Fibroblast of upper back skin (primary cell): ENCODE measurements at regions not wholly inside any gene's neighbourhood (a gene's known extent, or its start where the extent isn't known, plus 50 kb on each side); places are given as distances from the start of the nearest gene placed in this dataset.
"Not testable (repeated sequence)": the region's sequence is repeated elsewhere in the genome, so short reads cannot be mapped to it uniquely, and the experiment has no call there.

Experiments
- DNase-seq: peaks from one replicate; pipeline ENCODE4 v3.0.0-alpha.2; 2013

GRCh38 chr9:81320909-81321482 lies 368.4 kb downstream of the TLE1 start:
- DNase-seq: no peak

DNA sequence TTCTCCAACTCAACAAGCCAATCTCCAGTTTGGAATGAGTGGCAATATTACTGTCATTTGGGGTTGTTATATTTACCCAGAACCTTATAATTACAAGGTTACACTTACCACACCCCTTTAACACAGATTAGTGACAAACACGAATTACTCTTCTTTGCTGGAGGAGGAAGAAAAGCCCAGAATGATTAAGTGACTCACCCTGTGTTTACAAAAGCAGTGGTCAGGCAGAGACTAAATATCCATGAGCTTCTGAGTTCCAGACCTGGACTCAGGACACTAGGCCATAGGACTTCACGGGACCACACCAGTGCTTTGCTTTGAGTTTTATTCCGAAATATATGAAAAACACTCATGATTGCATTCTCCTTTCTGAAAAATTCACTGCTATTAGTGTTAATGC lies 370.8 kb downstream of the TLE1 start:
- DNase-seq: peak; percentile 22

- peak; percentile 55 for DNase-seq
Measured at GRCh38 chr9:81317939-81318338, 371.4 kb downstream of the TLE1 start.

DNA sequence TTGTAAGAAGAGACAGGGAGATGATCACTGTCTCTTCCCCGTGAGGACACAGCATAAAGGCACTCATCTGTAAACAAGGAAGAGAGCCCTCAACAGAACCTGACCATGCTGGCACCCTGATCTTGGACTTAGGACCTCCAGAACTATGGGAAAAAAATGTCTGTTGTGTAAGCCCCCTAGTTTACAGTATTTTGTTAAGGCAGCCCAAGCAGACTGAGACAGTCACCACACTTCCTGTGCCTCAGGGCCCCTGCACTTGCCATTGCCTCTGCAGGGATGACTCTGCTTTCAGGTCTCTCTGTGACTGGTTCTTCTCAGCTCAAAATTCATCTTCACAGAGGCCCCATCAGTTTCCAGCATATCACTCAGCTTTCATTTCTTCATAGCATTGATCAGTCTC lies 372.1 kb downstream of the TLE1 start:
- no peak for DNase-seq

DNA sequence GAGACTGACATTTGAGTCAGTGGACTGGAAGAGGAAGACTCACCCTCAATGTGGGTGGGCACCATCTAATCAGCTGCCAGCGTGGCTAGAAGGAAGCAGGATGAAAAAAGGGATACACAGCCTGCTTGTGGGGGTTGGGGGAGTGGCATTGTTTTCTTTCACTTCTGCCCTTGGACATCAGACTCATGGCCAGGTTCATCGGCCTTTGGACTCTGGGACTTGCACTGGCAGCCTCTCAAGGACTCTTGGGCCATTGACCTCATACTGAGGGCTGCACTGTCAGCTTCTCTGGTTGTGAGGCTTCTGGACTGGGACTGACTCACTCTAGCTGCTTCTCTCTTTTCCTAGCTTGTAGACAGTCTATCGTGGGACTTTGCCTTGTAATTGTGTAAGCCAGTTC lies 374.9 kb downstream of the TLE1 start:
- no peak for DNase-seq

DNA sequence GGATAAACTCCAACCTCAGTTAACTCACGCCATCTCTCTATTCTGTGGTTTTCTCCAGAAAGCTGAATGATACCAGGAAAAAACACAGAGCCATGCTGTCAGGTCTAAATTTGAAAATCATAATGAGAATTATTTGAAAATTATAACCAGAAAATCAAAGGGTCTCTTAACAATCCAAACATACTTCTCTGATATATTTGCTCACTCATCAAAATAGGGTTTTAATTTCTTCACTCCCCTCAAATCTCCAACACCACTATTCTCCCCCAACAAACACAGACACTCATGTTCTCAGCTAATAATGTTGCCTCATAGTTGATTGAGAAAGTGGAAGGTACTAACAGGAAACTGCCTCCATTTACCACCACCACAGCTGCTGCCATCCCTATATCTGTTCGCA lies 375.5 kb downstream of the TLE1 start:
- DNase-seq: no peak

- DNase-seq: no peak
Measured at GRCh38 chr9:81312346-81312745, 377.0 kb downstream of the TLE1 start.

DNA sequence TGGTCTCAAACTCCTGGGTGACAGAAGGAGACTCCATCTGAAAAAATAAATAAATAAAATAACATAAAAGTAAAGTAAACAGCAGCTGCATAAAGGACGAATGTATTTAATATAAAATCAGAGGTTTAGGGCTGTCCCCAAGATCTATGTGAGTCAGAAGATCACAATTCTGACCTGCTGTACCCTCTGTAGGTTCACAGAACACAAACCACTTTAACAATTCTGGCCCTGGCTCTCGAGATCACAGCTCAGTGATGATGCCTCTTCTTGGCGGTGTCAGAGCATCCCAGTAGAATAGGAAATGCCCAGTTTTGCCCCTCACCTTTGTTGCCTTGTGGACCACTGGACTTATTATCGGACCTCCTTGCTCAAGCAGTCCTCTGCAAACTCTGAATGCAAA lies 380.9 kb downstream of the TLE1 start:
- no peak for DNase-seq

DNA sequence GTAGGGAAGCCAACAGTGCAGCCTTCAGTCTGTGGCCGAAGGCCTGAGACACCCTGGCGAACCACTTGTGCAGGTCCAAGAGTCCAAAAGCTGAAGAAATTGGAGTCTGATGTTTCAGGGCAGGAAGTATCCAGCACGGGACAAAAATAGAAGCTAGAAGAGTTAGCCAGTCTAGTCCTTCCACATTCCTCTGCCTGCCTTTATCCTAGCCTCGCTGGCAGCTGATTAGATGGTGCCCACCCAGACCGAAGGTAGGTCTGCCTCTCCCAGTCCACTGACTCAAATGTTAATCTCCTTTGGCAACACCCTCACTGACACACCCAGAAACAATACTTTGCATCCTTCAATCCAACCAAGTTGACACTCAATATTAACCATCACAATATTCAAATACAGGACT lies 381.6 kb downstream of the TLE1 start:
- not testable (repeated sequence) for DNase-seq

DNA sequence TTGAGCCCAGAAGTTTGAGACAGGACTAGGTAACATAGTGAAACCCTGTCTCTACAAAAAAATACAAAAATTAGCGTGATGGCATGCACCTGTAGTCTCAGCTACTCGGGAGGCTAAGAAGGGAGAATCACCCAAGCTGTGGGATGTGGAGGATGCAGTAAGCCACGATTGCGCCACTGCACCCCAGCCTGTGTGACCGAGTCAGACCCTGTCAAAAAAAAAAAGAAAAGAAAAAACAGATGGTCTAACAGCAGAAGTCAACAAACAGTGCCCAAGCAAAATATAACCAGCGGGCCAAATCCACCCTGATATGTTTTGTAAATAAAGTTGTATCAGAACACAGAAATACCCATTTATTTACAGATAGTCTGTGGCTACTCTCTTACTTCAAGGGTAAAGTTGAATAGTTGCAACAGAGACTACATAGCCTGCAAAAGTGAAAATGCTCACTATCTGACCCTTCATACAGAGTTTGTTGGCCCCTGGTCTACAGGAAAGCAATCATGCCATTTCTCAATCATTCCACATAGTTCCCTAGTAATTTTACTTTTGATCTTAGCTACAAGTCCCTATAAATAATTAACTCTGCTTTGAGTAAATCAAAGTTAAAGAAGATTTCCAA lies 383.7 kb downstream of the TLE1 start:
- no peak for DNase-seq

GRCh38 chr9:81303658-81304057 lies 385.7 kb downstream of the TLE1 start:
- no peak for DNase-seq

DNA sequence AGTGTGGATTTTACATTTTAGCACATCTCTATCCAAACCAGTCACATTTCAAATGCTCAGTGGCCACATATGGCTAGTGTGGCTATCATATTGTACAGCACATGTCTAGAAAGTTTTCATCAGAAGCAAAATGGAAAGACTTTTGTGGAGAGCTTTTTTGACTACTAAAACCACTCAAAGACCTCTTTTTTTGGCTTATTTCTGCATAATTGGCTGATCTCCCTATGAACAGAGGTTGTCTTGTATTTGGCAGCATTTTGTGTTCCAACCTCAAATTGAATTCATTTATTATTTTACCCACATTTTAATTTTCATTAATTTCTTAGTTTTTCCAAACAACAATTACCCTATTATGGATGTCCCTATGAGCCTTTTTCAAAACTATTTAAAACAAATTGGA lies 395.7 kb downstream of the TLE1 start:
- DNase-seq: no peak

- no peak for DNase-seq
Measured at GRCh38 chr9:81292056-81292805, 397.1 kb downstream of the TLE1 start.

GRCh38 chr9:81289622-81290021 lies 399.7 kb downstream of the TLE1 start:
- no peak for DNase-seq

DNA sequence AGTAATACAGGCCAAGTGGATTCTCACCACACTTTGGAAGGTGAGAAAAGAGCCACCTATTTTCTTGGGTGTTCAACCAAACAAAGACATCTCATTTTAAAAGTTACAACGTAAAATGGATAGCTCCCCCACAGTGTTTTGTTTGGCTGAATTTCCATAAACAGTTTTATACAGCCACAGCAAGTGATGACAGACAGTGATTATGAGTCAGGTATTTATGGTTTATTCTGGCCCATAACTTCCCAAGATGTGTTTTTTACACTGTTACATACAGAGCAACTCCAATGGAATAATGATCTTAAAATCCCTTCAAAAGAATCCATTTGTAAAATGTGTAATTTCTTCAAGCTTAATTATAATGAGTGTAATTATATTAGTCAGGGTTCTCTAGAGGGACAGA lies 421.3 kb downstream of the TLE1 start:
- peak; percentile 38 for DNase-seq

DNA sequence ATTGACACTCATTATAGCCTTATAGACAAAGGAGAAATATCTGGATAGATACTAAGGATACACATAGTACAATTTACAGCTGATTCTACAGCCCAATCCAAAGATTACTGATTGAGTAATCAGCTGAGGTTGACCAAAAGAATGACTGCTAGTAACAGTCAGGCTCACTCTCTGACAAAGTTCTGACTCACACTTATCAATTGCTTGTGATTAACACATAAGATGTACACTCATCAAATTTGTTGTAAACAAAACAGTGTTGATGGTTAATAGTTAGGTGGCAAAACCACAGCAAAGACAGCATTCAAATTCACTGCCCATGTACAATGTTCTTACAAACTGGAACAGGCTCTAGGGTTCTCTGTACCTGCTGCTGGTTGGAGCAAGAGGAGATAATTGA lies 422.7 kb downstream of the TLE1 start:
- peak; percentile 46 for DNase-seq

- peak; percentile 49 for DNase-seq
Measured at GRCh38 chr9:81266086-81266485, 423.3 kb downstream of the TLE1 start.

DNA sequence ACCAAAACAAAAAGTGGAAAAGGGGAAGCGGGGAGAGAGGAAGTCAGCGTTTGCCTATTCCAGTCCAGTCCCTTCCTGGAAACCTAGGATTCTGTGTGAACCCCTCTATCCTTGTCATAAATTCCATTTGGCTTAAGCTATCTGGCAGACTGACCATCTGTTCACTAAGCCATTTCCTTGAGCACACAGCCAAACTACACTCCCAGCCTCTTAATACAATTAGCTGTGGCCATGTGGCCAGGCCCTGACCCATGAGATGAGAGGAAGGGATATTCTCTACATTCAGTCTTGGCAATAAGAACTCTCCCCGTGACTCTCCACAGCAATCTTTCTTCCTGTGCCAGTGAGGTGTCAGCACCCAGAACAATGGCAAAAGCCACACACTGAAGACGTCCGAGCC lies 424.8 kb downstream of the TLE1 start:
- DNase-seq: peak; percentile 41

GRCh38 chr9:81259896-81260295 lies 429.5 kb downstream of the TLE1 start:
- no peak for DNase-seq

- DNase-seq: no peak
Measured at GRCh38 chr9:81256368-81256767, 433.0 kb downstream of the TLE1 start.

GRCh38 chr9:81250606-81251005 lies 438.7 kb downstream of the TLE1 start:
- DNase-seq: no peak

- no peak for DNase-seq
Measured at GRCh38 chr9:81250041-81250440, 439.3 kb downstream of the TLE1 start.

GRCh38 chr9:81245254-81245956 lies 443.9 kb downstream of the TLE1 start:
- no peak for DNase-seq

- no peak for DNase-seq
Measured at GRCh38 chr9:81244631-81245030, 444.7 kb downstream of the TLE1 start.
